ENCODE measurements at regions not wholly inside any gene's neighbourhood (a gene's known extent, or its start where the extent isn't known, plus 50 kb on each side); places are given as distances from the start of the nearest gene placed in this dataset.

DNA sequence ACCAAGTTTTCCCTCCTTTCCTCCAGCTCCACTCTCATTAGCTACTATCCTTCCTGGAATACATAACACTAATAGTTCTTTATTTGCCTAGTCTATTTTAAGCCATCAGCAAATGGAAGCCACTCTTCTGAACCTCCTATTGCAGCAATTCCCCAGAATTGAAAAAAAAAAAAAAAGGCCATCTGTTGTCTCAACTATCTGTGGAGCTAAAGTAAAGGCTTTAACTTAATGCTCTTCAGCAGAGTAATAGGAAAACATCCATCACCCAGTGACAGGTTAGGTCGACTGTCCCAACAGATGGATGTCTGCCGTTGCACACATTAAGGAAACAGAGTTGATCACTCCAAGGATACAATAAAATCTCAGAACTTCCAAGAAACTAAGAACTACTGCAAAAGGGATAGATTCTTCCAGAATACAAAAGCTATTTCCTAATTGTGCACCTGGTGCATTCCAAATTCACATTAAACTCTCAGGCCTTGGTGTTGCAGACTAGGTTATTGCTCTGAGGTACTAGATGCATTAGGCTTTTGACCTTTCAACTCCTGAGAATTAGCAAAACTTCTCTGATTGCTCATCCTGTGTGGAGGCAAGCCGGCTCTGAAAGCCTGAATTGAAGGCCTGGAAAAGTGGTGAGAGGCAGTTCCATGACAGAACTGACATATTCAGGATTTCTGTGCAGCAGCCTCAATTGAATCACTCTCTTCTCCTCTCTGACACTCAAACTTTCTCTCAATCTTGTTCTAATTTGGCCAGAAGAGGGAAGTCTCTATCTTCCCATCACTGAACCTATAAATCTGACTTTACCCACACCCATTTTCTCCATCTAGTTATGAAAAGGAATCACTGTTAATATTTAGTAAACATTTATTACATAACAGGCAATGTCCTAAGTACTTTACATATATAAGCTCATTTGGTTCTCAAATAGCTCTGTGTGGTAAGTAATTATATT, 238.4 kb upstream of the HMGA2 start:
- no TSS peak for BruUV-seq (replicated peaks)
- H2AFZ ChIP-seq (ENCODE audit: low read depth, low read length): no peak overlapping the region
- no peaks in the 10 kb centered on the region for H3K36me3 ChIP-seq (ENCODE audit: control insufficient read depth in 2 of 2, extremely low read depth in 1 of 2, insufficient read depth in 2 of 2, low read length in 2 of 2)
- H3K4me2 ChIP-seq (ENCODE audit: insufficient read depth, low read length): no peak overlapping the region
- DNase-seq (ENCODE audit: low read depth, low spot score) (no peak), FAIRE-seq (no peak)
- no peaks in the 10 kb centered on the region for H3K27me3 ChIP-seq (ENCODE audit: control insufficient read depth in 2 of 2, insufficient read depth in 2 of 2, low read length in 2 of 2)
- no peaks in the 10 kb centered on the region for H4K20me1 ChIP-seq (replicated peaks; ENCODE audit: control insufficient read depth, extremely low read depth, insufficient read depth, low read length)
- no peaks in the 10 kb centered on the region for H3K9me1 ChIP-seq (replicated peaks; ENCODE audit: control insufficient read depth, extremely low read depth, insufficient read depth, low read length)
- intact Hi-C loops (cut with micrococcal nuclease): no loop called here
- H3K79me2 ChIP-seq (ENCODE audit: control insufficient read depth, insufficient read depth, low read length): no peaks in the 10 kb centered on the region
- no peak overlapping the region for H3K4me3 ChIP-seq (replicated peaks in 1 of 3; ENCODE audit: insufficient read depth in 1 of 3, low read depth in 1 of 3, low read length in 3 of 3)
- H3K9me3 ChIP-seq (replicated peaks; ENCODE audit: control insufficient read depth, insufficient read depth, low read length): no peaks in the 10 kb centered on the region
- POLR2A ChIA-PET: no interaction called here
- no peak overlapping the region for H3K27ac ChIP-seq (ENCODE audit: insufficient read depth, low read depth, low read length)
- CTCF ChIA-PET: interaction anchor here (0.8 kb wide), 1 partner anchor 16 kb away, joined by 3 read pairs; no protein-coding TSS in a partner anchor
- no peaks in the 10 kb centered on the region for H3K4me1 ChIP-seq (ENCODE audit: control insufficient read depth, extremely low read depth, insufficient read depth, low read length)
- no peak for TF ChIP-seq POLR2AphosphoS5 (IDR thresholded peaks at IDR 0.05; ENCODE audit: insufficient read depth, low read depth, low read length)
- no peak for TF ChIP-seq JUN (IDR thresholded peaks at IDR 0.05; ENCODE audit: borderline replicate concordance, insufficient read depth, insufficient read length, low read depth)
- TF ChIP-seq POLR2A (IDR thresholded peaks at IDR 0.05; ENCODE audit: low read depth, low read length): no peak
- no peak for TF ChIP-seq MYC (IDR thresholded peaks at IDR 0.05; ENCODE audit: low read depth, low read length)
- TF ChIP-seq EZH2 (IDR thresholded peaks at IDR 0.05; ENCODE audit: borderline replicate concordance, low read depth, low read length, severe bottlenecking): no peak
- TF ChIP-seq, protein P1, sequence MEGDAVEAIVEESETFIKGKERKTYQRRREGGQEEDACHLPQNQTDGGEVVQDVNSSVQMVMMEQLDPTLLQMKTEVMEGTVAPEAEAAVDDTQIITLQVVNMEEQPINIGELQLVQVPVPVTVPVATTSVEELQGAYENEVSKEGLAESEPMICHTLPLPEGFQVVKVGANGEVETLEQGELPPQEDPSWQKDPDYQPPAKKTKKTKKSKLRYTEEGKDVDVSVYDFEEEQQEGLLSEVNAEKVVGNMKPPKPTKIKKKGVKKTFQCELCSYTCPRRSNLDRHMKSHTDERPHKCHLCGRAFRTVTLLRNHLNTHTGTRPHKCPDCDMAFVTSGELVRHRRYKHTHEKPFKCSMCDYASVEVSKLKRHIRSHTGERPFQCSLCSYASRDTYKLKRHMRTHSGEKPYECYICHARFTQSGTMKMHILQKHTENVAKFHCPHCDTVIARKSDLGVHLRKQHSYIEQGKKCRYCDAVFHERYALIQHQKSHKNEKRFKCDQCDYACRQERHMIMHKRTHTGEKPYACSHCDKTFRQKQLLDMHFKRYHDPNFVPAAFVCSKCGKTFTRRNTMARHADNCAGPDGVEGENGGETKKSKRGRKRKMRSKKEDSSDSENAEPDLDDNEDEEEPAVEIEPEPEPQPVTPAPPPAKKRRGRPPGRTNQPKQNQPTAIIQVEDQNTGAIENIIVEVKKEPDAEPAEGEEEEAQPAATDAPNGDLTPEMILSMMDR (IDR thresholded peaks at IDR 0.05; ENCODE audit: extremely low read depth in 1 of 2, insufficient read depth in 1 of 2, low read depth in 1 of 2, low read length in 2 of 2): no peak
- TF ChIP-seq, protein P2, sequence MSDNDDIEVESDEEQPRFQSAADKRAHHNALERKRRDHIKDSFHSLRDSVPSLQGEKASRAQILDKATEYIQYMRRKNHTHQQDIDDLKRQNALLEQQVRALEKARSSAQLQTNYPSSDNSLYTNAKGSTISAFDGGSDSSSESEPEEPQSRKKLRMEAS (IDR thresholded peaks at IDR 0.05; ENCODE audit: insufficient read depth, insufficient read length): no peak
- TF ChIP-seq GATA2 (IDR thresholded peaks at IDR 0.05; ENCODE audit: insufficient read depth, insufficient read length, low read depth, low read length): no peak
- TF ChIP-seq FOS (IDR thresholded peaks at IDR 0.05; ENCODE audit: borderline replicate concordance, insufficient read depth, low read length): no peak
- H3K9ac ChIP-seq (replicated peaks; ENCODE audit: extremely low read depth, insufficient read depth, low read length): no peak overlapping the region
- dilution Hi-C loops (cut with MboI; ENCODE audit: extremely low pct_ligation_motif_present, low sequenced_read_pairs): no loop called here
